HepG2 (cell line): ENCODE measurements at regions not wholly inside any gene's neighbourhood (a gene's known extent, or its start where the extent isn't known, plus 50 kb on each side); places are given as distances from the start of the nearest gene placed in this dataset.

Experiments
- SRSF4 ChIP-seq: fragments of 200-400 bp; formaldehyde crosslinking; IDR thresholded peaks from one replicate; pipeline ENCODE4 v1.6.1; 2018; ENCODE audit warnings: mild to moderate bottlenecking, low read depth, low read length, moderate library complexity; ENCODE audit not compliant: poor library complexity, severe bottlenecking
- ZNF605 ChIP-seq: sonication (generic); formaldehyde crosslinking; IDR thresholded peaks from 2 replicates; pipeline ENCODE4 v1.8.0; 2022; ENCODE audit warnings: mild to moderate bottlenecking, missing genetic modification reagents

DNA sequence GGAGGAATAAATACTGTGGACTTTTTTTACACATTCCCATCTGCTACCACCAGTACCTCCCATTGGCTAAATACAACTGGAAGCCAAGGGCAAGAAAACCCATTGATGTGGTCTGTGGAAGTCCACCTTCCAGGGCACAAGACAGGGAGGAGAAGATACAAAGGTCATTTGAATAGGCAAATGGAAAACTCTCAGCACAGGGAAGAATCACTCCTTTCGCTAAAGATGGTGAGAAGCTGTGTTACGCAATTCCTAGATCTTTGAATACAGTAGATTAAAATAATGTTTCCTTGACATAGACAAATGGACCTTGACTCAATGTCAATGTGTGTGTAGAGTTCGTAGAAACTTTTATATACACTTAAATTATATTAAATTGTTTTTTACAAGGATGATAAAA is 70.9 kb upstream of the ERBB4 start:
- TF ChIP-seq SRSF4 (no peak), ZNF605 (CRISPR knock-in tag) (no peak)
